ENCODE measurements at regions not wholly inside any gene's neighbourhood (a gene's known extent, or its start where the extent isn't known, plus 50 kb on each side); places are given as distances from the start of the nearest gene placed in this dataset.

- no peak for TF ChIP-seq CTCF (IDR thresholded peaks at IDR 0.05)
- no peak for TF ChIP-seq POLR2A (IDR thresholded peaks at IDR 0.05)
Observed at GRCh38 chr4:75306506-75306905, 207.7 kb downstream of the RCHY1 start.

Data from esophagus squamous epithelium (tissue), 4 donors.